Fibroblast of lung (primary cell): ENCODE measurements at regions not wholly inside any gene's neighbourhood (a gene's known extent, or its start where the extent isn't known, plus 50 kb on each side); places are given as distances from the start of the nearest gene placed in this dataset.

ENCODE experiments used
- EZH2 ChIP-seq: IDR thresholded peaks from 2 replicates; pipeline ENCODE4 v1.5.1; 2012; ENCODE audit warnings: low read length, control low read depth, mild to moderate bottlenecking; ENCODE audit errors: missing control alignments
- TF ChIP-seq, protein P1 (sequence below), 2 donors: IDR thresholded peaks in 1 of 2; conservative IDR thresholded peaks in 1 of 2; 1 replicate in 1 of 2; 2 replicates in 1 of 2; pipeline ENCODE4 v1.5.1; 2011 to 2012; ENCODE audit warnings: low read length in 2 of 2, control low read depth in 1 of 2, inconsistent platforms in 1 of 2, low read depth in 1 of 2, mild to moderate bottlenecking in 1 of 2

DNA sequence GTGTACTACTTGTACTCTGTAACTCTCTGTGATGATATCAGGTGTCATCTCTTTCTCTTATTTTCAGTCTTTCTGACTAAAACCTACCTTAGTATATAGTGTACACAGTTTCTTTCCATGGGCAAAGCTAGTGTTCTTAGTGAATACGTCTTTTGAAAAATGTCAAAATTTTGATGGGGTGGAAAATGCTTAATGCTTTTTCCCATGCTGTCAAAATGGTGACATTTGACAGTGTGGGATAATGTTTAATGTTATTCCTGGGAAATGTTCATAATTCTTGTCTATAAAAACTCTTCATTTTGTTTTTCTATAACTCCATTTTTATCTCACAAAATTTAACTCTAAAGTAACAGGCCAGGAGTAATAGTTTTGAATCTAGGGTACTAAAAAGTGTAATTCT, 742.7 kb upstream of the FOXG1 start:
- TF ChIP-seq, protein P1, sequence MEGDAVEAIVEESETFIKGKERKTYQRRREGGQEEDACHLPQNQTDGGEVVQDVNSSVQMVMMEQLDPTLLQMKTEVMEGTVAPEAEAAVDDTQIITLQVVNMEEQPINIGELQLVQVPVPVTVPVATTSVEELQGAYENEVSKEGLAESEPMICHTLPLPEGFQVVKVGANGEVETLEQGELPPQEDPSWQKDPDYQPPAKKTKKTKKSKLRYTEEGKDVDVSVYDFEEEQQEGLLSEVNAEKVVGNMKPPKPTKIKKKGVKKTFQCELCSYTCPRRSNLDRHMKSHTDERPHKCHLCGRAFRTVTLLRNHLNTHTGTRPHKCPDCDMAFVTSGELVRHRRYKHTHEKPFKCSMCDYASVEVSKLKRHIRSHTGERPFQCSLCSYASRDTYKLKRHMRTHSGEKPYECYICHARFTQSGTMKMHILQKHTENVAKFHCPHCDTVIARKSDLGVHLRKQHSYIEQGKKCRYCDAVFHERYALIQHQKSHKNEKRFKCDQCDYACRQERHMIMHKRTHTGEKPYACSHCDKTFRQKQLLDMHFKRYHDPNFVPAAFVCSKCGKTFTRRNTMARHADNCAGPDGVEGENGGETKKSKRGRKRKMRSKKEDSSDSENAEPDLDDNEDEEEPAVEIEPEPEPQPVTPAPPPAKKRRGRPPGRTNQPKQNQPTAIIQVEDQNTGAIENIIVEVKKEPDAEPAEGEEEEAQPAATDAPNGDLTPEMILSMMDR (conservative IDR thresholded peaks at IDR 0.05 in 1 of 2, IDR thresholded peaks at IDR 0.05 in 1 of 2; ENCODE audit: low read depth in 1 of 2, low read length in 2 of 2) = no peak
- no peak for TF ChIP-seq EZH2
